Colonic mucosa (tissue), 4 donors: ENCODE measurements at regions not wholly inside any gene's neighbourhood (a gene's known extent, or its start where the extent isn't known, plus 50 kb on each side); places are given as distances from the start of the nearest gene placed in this dataset.
"Not testable (repeated sequence)": the region's sequence is repeated elsewhere in the genome, so short reads cannot be mapped to it uniquely, and the experiment has no call there.

Experiments used
- DNase-seq: peaks from one replicate; pipeline ENCODE4 v3.0.0-alpha.2; 2020
- H3K27ac ChIP-seq: fragments of 200-600 bp; one replicate; pipeline ENCODE4 v1.8.0; 2021
- H3K27me3 ChIP-seq: fragments of 200-600 bp; one replicate; pipeline ENCODE4 v1.8.0; 2021
- H3K36me3 ChIP-seq: fragments of 200-600 bp; one replicate; pipeline ENCODE4 v1.8.0; 2021
- H3K4me1 ChIP-seq: fragments of 200-600 bp; one replicate; pipeline ENCODE4 v1.8.0; 2021; ENCODE audit warnings: mild to moderate bottlenecking
- H3K4me3 ChIP-seq: fragments of 200-600 bp; one replicate; pipeline ENCODE4 v1.8.0; 2021
- H3K9ac ChIP-seq, 2 donors: one replicate each; pipeline ENCODE4 v1.7.0; 2013; ENCODE audit warnings: control low read depth in 2 of 2, low read depth in 2 of 2, low read length in 2 of 2
- H3K9me3 ChIP-seq: fragments of 200-600 bp; one replicate; pipeline ENCODE4 v1.8.0; 2021
- CTCF ChIP-seq: fragments of 200-600 bp; IDR thresholded peaks from one replicate; pipeline ENCODE4 v1.8.0; 2022; ENCODE audit warnings: antibody characterized with exemption, mild to moderate bottlenecking
- intact Hi-C: fragments of 100-400 bp; cut with DNase I; formaldehyde crosslinking; loops from one replicate; pipeline ENCODE4 v1.14.1; 2022
- donor health status: healthy.
- donor health status: DM: no; HTN: no; CAD: no.
- donor health status: DM: no; HTN: no; CAD: no.

DNA sequence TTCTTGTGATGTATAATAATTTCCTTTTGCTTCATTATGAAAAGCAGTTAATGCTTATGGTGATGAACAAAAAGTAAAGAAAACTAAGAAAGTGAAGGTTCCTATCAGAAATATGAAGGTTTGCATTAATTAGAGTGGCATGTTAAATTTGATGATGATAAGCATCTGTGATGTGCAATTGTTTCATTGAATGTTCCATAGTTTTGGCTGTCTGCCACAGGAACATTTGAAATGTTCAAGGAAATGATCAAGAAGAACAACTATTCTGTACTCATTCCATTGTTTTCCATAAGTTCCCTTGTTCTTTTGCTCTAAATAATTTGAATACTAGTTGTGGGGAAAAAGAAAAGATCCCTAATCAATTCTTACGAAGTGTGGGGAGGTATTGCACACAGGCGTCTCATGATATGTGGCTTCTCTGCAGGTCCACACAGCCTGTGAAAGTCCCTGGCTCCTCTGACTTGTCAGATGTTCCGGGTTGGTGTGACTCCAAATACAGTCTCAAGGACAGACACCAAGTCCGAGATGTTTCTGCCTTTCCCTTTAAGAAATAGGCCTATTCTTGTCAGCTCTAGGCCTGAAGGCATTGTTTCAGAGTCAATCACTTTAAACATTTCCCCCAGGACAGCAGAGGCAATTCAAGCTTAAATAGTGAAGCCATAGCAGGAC, 152.6 kb upstream of the MAST4 start:
- Histone ChIP-seq H3K27ac (no peak overlapping the region), H3K27me3 (no peaks in the 10 kb centered on the region), H3K4me1 (no peaks in the 10 kb centered on the region), H3K4me3 (no peak overlapping the region), H3K9me3 (no peaks in the 10 kb centered on the region), H3K36me3 (no peaks in the 10 kb centered on the region), H3K9ac (no peak overlapping the region)
- no peak for DNase-seq
- no peak for TF ChIP-seq CTCF
- intact Hi-C loops, result no loop called here

GRCh38 chr5:66448070-66448469, 148.1 kb upstream of the MAST4 start:
- intact Hi-C loops, H3K36me3 ChIP-seq, H3K27me3 ChIP-seq, H3K4me1 ChIP-seq, H3K27ac ChIP-seq, H3K9me3 ChIP-seq, DNase-seq, H3K4me3 ChIP-seq, H3K9ac ChIP-seq: not testable (repeated sequence)

- TF ChIP-seq CTCF, result no peak
- no peak for DNase-seq
- H3K4me1 ChIP-seq, result no peaks in the 10 kb centered on the region
- intact Hi-C loops, result no loop called here
- H3K9me3 ChIP-seq, result no peaks in the 10 kb centered on the region
- H3K9ac ChIP-seq, result no peak overlapping the region
- H3K4me3 ChIP-seq, result no peak overlapping the region
- no peaks in the 10 kb centered on the region for H3K27me3 ChIP-seq
- H3K36me3 ChIP-seq, result no peaks in the 10 kb centered on the region
- H3K27ac ChIP-seq, result no peak overlapping the region
These were observed 146.0 kb upstream of the MAST4 start for GRCh38 chr5:66450237-66450636.

DNA sequence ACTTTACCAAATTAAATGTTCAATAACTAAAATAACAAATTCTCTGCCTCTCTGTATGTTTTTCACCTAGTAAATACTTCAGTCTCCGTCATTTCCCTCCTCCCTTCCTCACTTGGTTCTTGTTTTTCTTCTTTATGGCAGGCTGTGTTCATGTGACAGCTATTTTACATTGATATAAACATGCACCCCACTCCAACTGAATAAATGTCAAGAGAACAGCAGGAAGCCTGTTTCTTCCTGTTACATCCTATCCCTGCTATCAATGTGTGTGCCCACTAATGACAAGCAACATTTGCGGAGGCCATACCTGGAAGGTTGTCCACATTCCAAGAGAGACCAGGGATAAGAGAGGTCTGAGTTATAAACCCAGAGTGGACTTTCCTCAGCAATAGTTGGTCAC, 145.2 kb upstream of the MAST4 start:
- no peaks in the 10 kb centered on the region for H3K36me3 ChIP-seq
- no peaks in the 10 kb centered on the region for H3K9me3 ChIP-seq
- no peak for TF ChIP-seq CTCF
- no peaks in the 10 kb centered on the region for H3K4me1 ChIP-seq
- H3K27me3 ChIP-seq, result no peaks in the 10 kb centered on the region
- intact Hi-C loops, result no loop called here
- H3K4me3 ChIP-seq, result no peak overlapping the region
- DNase-seq, result no peak
- H3K27ac ChIP-seq, result no peak overlapping the region
- no peak overlapping the region for H3K9ac ChIP-seq

DNA sequence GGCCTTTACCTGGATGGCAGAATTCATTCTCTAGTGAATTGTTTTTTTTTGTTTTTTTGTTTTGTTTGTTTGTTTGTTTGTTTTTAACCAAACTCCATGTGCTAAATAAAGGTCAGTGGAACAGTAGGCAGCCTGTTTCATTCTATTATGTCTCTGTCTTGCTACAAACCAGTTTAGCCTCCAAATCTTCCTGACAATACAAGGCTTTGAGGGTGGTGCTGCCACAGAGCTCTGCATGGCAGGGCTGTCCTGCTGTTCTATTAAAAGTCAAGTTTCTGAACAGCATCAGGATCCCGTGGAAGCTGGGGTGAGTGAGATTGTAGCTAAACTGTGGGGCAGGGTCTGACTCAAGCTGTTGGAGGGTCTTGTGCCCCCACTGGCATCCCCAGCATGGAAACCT, 144.1 kb upstream of the MAST4 start:
- H3K36me3 ChIP-seq, result no peaks in the 10 kb centered on the region
- H3K27ac ChIP-seq, result no peak overlapping the region
- DNase-seq, result no peak
- H3K9me3 ChIP-seq, result no peaks in the 10 kb centered on the region
- H3K9ac ChIP-seq, result no peak overlapping the region
- H3K4me1 ChIP-seq, result no peaks in the 10 kb centered on the region
- H3K4me3 ChIP-seq, result no peak overlapping the region
- intact Hi-C loops, result no loop called here
- no peaks in the 10 kb centered on the region for H3K27me3 ChIP-seq
- no peak for TF ChIP-seq CTCF

GRCh38 chr5:66454186-66455078, 141.8 kb upstream of the MAST4 start:
- Histone ChIP-seq H3K9ac (no peak overlapping the region), H3K4me1 (no peaks in the 10 kb centered on the region), H3K9me3 (no peaks in the 10 kb centered on the region), H3K27me3 (no peaks in the 10 kb centered on the region), H3K36me3 (no peaks in the 10 kb centered on the region), H3K4me3 (no peak overlapping the region), H3K27ac (no peak overlapping the region)
- DNase-seq, result no peak
- TF ChIP-seq CTCF, result no peak
- intact Hi-C loops, result no loop called here
